Esophagus muscularis mucosa (tissue), 4 donors: ENCODE measurements at regions not wholly inside any gene's neighbourhood (a gene's known extent, or its start where the extent isn't known, plus 50 kb on each side); places are given as distances from the start of the nearest gene placed in this dataset.

ENCODE experiments used
- DNase-seq: peaks from one replicate; pipeline ENCODE4 v3.0.0-alpha.2; 2017; ENCODE audit errors: extremely low spot score
- H3K27ac ChIP-seq, 4 donors: fragments of 200-600 bp; sonication (generic); replicated peaks in 1 of 4; 1 replicate in 3 of 4; 2 replicates in 1 of 4; pipeline ENCODE4 v1.5.1; 2016 to 2019; ENCODE audit warnings: mild to moderate bottlenecking in 1 of 4
- H3K27me3 ChIP-seq, 4 donors: fragments of 200-600 bp; sonication (generic); one replicate each; pipeline versions ENCODE4 v1.5.1 to v1.6.0; 2016 to 2019
- H3K36me3 ChIP-seq, 4 donors: fragments of 200-600 bp; sonication (generic); one replicate each; pipeline ENCODE4 v1.5.1; 2016 to 2019
- H3K4me1 ChIP-seq, 4 donors: fragments of 200-600 bp; sonication (generic); one replicate each; pipeline ENCODE4 v1.5.1; 2016 to 2019
- H3K4me3 ChIP-seq, 4 donors: fragments of 200-600 bp; sonication (generic); 1 replicate in 2 of 4; 2 replicates in 2 of 4; pipeline ENCODE4 v1.5.1; 2016 to 2019; ENCODE audit warnings: mild to moderate bottlenecking in 4 of 4, moderate library complexity in 1 of 4
- H3K9me3 ChIP-seq, 4 donors: fragments of 200-600 bp; sonication (generic); 1 replicate in 3 of 4; 2 replicates in 1 of 4; pipeline ENCODE4 v1.5.1; 2016 to 2019
- CTCF ChIP-seq, 3 experiments: fragments of 200-600 bp in 2 of 3; fragments of 450-650 bp in 1 of 3; sonication (generic) in 2 of 3; IDR thresholded peaks; one replicate each; pipeline ENCODE4 v1.5.1; 2017 to 2019; ENCODE audit warnings: antibody characterized with exemption in 3 of 3, mild to moderate bottlenecking in 2 of 3, moderate library complexity in 1 of 3
- EP300 ChIP-seq: sonication (generic); formaldehyde crosslinking; IDR thresholded peaks from one replicate; pipeline ENCODE4 v1.6.1; 2017; ENCODE audit warnings: antibody characterized with exemption
- POLR2A ChIP-seq: fragments of 450-650 bp; IDR thresholded peaks from one replicate; pipeline ENCODE4 v1.6.1; 2017; ENCODE audit warnings: antibody characterized with exemption, moderate library complexity, mild to moderate bottlenecking, low read depth
- POLR2AphosphoS5 ChIP-seq, 2 donors: sonication (generic); formaldehyde crosslinking; IDR thresholded peaks; one replicate each; pipeline ENCODE4 v1.6.1; 2017; ENCODE audit warnings: antibody characterized with exemption in 2 of 2
- WGBS: methylation state at CpG from one replicate; pipeline ENCODE4 v1.1.5; 2018; 5-methylcytosine and 5-hydroxymethylcytosine counted together
- intact Hi-C: fragments of 100-400 bp; cut with DNase I; formaldehyde crosslinking; loops from one replicate; pipeline ENCODE4 v1.15.1; 2023

GRCh38 chrX:39450234-39450977, 647.4 kb downstream of the BCOR start:
- no peak for DNase-seq
- 60% methylated on average over 11 of the region's 11 CpGs for WGBS
- H3K4me3 ChIP-seq = no peak overlapping the region
- H3K9me3 ChIP-seq = no peaks in the 10 kb centered on the region
- no peaks in the 10 kb centered on the region for H3K4me1 ChIP-seq
- intact Hi-C loops = no loop called here
- no peaks in the 10 kb centered on the region for H3K27me3 ChIP-seq
- no peak overlapping the region for H3K27ac ChIP-seq
- TF ChIP-seq EP300 (no peak), POLR2AphosphoS5 (IDR thresholded peaks at IDR 0.05) (no peak)
- no peaks in the 10 kb centered on the region for H3K36me3 ChIP-seq

- H3K27ac ChIP-seq = no peak overlapping the region
- no peaks in the 10 kb centered on the region for H3K36me3 ChIP-seq
- no peaks in the 10 kb centered on the region for H3K9me3 ChIP-seq
- no peaks in the 10 kb centered on the region for H3K4me1 ChIP-seq
- 80% methylated on average over 7 of the region's 7 CpGs for WGBS
- TF ChIP-seq POLR2A (no peak), POLR2AphosphoS5 (IDR thresholded peaks at IDR 0.05) (no peak), CTCF (IDR thresholded peaks at IDR 0.05) (no peak), EP300 (no peak)
- H3K27me3 ChIP-seq = no peaks in the 10 kb centered on the region
- intact Hi-C loops = no loop called here
- no peak overlapping the region for H3K4me3 ChIP-seq
- DNase-seq = no peak
Observed at GRCh38 chrX:39451046-39451445, 646.7 kb downstream of the BCOR start.

- intact Hi-C loops = no loop called here
- H3K9me3 ChIP-seq = peaks cover 0 to 10% (median 0%) of the 10 kb centered on the region in 4 donors
- no peak for DNase-seq
- H3K27ac ChIP-seq = no peak overlapping the region
- no peaks in the 10 kb centered on the region for H3K27me3 ChIP-seq
- no peaks in the 10 kb centered on the region for H3K36me3 ChIP-seq
- TF ChIP-seq CTCF (IDR thresholded peaks at IDR 0.05) = no peak
- no peak for TF ChIP-seq POLR2A
- no peak for TF ChIP-seq EP300
- TF ChIP-seq POLR2AphosphoS5 (IDR thresholded peaks at IDR 0.05) = no peak
- H3K4me3 ChIP-seq = no peak overlapping the region
- WGBS = 80% methylated on average over 4 of the region's 4 CpGs
- H3K4me1 ChIP-seq = no peaks in the 10 kb centered on the region
Observed at GRCh38 chrX:39452401-39452800, 645.4 kb downstream of the BCOR start.

DNA sequence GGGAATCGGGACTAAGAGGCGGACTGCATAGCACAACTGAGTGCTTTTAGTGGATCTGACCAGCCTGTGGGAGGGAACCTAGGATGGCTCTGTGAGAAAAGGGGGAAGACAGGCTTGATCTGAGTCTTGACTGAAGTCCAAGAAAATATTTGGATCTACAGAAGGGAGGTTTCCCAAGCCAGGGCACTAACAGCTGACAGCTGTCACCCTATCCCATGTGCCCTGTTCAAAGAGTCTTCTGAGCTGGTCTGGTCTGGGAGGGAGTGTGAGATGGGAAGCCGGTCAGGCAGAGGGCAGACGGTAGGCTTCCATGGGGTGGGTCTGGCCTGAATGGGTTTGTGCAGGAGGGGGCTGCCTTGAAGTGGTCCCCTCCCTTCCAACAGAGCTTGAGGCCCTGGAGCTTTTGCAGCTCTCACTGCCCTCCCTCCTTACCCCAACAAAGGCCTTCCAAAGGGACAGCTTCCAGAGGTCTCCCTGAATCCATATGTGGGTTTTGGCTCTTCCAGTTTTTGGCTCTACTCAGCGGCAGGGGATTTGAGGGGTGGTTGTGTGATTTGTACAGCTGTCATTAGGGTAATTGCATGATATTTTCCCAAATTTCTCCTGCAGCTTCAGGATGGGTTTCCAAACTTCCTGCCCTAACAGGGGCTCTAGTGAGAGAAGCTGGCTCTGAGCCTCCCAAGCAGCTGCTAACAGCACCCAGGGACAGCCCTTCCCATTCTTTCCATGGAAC, 643.7 kb downstream of the BCOR start:
- WGBS = 80% methylated on average over 5 of the region's 5 CpGs
- intact Hi-C loops = no loop called here
- no peak overlapping the region for H3K27ac ChIP-seq

More for the DNA sequence above, 643.7 kb downstream of the BCOR start:
- H3K4me3 ChIP-seq = no peak overlapping the region
- H3K4me1 ChIP-seq = no peaks in the 10 kb centered on the region
- peaks cover 0 to 11% (median 0%) of the 10 kb centered on the region in 4 donors for H3K9me3 ChIP-seq
- no peak for DNase-seq
- TF ChIP-seq POLR2A = no peak
- no peak for TF ChIP-seq EP300
- no peak for TF ChIP-seq POLR2AphosphoS5 (IDR thresholded peaks at IDR 0.05)
- TF ChIP-seq CTCF (IDR thresholded peaks at IDR 0.05) = no peak
- H3K27me3 ChIP-seq = no peaks in the 10 kb centered on the region
- H3K36me3 ChIP-seq = no peaks in the 10 kb centered on the region
